Activated CD4-positive, alpha-beta T cell treated with anti-CD3 and anti-CD28 coated beads, Interleukin-2, Interleukin-6, amounts not matched to agents 100 ng/mL and 50 ng/mL, durations not matched to agents 16 hours and 8 hours (primary cell): ENCODE measurements at regions not wholly inside any gene's neighbourhood (a gene's known extent, or its start where the extent isn't known, plus 50 kb on each side); places are given as distances from the start of the nearest gene placed in this dataset.

Source experiments
- DNase-seq: peaks from one replicate; pipeline ENCODE4 v3.0.0-alpha.2; 2020

- DNase-seq = no peak
Measured at GRCh38 chr12:126487431-126487980, 1422.3 kb downstream of the AACS start.

DNA sequence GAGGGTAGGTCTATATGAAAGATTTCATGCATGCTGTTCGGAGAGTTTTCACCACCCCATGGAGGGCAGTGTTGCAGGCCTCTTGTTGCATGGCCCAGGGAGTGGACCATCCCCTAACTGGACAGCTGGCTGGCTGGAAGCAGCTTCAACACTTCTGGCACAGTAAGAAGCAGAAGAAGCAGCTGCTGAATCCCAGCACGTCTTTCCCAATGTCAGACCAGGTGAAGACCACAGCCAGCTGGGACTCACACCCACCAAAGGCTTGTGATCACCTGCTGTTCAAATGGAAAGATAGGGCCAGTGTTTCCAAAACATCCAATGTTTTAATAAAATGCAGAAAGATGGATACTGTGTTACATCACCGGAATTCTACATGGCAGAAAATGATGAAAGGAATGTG, 1423.6 kb downstream of the AACS start:
- no peak for DNase-seq

- DNase-seq = no peak
Measured at GRCh38 chr12:126492181-126492580, 1426.9 kb downstream of the AACS start.

DNA sequence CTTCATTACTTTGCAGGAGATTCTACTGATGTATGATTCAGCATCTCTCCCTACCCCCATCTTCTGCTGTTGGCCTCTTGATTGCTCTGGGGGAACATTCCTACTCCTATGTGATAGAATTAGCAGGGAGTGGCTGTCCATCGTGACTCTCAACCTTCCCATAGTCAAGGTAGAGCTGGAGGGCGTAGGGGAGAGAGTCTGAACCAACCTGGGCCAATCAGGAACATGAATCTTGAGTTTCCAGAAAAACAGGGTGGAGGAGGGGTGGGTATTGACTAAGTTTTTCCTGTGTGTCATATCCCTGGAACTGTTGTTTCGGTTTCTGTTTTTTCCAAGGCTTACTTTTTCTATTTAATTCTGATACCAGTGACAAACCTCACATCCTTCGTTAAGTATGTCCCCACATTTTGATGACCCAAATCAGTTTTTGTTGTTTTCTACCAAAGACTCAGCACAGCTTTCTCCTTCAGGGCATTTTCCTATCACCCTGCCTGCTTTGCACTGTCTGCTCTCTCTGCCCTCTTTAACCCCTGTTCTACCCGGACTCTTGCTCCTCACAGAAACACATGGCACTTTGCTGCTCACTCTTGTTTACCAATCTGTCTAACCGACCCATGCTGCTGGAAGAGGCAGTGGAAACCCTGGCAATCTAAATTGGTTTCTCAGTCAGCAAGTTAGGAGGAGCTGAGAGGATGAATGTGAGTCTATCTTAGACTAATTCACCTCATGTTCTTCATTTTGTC, 1428.3 kb downstream of the AACS start:
- DNase-seq = no peak

- DNase-seq = no peak
Measured at GRCh38 chr12:126496201-126496600, 1431.0 kb downstream of the AACS start.

- peak; percentile 26 for DNase-seq
Measured at GRCh38 chr12:126506426-126507182, 1441.4 kb downstream of the AACS start.

DNA sequence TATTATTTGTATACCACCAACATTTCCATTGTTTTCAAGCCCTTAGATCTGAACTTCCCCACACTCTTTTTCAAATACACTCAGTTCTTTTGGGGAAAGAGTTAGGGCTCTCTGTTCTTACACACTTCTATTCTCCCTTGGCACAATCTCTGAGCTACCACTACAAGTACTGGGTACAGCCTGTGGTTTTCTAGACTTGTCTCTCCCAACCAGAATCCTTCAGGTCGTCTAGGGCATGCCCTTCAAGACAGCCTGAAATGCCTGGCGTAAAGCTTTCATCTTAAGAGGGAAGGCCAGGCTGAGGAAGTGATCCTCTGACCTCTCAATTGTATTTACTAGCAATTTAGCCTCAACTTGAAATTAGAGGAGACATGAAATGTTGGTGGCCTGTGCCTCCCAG, 1442.0 kb downstream of the AACS start:
- DNase-seq = no peak

DNA sequence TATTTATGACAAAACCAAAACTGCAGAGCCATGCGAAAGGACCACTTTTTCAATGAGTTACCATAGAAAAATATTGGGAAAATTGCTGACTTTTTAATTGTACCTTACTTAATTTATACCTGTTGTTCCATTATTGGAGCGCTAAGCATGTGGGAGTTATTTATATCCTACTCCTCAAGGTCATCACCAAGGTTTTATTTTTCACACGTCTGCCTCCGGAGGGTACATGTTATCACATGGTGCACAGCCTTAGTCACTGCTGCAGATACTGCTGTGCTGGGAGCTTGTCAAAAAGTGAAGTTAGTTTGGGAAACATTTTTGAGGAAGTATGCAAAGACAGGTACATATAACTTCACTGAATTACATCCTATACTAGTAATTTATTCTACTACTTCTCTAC, 1444.3 kb downstream of the AACS start:
- no peak for DNase-seq

DNA sequence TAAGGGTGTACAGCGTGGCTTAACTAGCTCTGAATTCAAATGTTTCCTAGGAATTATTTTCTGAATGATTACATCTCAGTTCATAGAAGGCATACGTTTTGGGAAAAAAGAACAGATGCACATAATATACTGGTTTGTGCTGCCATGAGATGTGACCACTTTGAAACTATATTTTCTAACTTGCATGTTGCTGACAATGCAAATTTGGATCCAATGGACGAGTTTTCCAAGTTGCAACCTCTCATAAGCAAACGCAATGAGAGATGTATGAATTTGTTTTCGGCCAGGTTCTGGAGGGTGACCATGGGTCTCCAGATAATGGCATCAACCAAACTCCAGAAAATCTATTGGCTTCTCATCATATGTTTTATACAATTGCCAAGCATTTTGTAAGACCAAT, 1445.4 kb downstream of the AACS start:
- no peak for DNase-seq

DNA sequence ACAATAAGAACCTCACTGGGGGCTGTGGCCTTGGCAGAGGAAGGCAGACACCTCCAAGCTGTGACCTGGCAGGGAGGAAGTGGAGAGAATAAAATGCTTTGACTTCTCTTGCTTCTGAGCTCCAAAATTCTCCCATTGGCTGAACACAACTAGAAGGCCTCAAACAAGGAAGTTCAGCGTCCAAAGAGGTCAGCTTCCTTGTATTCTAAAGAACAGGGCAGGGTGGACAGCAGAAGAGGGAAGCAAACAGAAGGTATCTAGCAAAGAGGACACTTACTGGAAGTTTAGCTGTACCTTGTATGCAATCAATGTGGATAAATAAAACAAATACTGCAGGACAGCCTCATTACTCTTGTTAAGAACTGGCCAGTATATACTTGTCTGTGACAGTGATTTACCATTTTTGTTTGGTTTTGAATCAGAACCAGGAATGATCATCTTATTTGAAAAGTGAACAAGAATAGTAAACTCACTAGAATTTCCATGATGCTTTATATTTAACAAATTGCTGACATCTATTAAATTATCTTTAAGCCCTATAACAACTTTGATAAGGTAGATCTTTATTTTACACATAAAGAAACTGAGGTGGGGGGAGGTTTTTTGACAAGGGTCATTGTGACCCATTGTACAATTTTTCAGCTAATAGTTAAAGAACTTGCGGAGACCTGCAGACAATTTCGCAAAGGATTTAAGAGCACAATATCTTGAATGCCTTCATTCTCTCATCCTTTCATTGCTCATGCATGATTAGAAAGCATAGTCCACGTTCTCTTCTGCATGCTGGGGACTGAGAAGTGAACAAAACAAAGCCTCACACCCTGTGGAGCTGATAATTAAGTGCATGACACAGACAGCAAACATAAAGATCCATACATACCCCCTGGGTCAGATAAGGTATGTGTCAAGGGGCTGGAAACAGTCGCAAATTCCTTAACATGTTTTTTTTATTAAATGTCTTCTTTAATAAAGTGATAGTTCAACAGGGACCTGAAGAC, 1448.0 kb downstream of the AACS start:
- no peak for DNase-seq

DNA sequence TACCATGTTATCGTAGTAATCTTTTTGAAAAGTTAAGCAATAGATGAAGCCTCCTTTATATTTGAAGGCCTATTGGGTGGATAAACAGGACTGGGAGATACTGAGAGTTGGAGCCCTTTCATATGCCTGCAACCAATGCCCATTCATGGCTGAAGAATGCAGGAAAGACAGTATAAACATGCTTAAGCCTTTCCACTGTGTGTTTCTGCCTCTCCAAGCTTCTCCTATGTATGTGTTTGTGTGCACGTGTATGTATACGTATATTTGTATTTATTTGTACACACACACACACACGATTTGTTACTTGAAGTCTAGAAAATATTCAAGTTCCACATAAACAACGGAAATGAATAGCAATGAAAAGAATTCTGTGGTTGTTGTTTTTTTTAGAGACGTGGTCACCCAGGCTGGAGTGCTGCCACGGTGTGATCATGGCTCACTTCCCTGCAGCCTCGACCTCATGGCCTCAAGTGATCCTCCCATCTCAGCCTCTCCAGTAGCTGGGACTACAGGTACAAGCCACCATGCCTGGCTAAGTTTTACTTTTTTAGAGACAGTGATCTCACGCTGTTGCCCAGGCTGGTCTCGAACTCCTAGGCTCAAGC, 1453.5 kb downstream of the AACS start:
- no peak for DNase-seq

DNA sequence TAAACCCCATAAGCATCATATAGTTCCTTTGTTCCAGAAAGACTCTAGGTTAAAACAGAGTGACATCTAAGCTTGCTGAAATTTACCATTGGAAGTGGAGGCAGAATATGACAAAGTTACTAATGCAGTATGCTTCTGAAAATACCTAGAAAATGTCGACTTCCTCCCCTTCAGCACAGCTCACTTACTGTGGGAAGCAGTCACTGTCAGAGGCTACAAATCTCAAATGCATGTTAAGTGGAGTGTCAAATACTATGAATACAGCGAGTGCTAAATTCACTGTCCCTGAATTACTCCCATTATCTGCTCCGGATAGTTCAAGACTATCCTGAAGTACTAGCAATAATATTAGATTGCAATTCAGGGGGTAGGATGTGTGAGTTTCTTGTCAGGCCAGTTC, 1454.6 kb downstream of the AACS start:
- DNase-seq = no peak

- no peak for DNase-seq
Measured at GRCh38 chr12:126523891-126524290, 1458.7 kb downstream of the AACS start.

- no peak for DNase-seq
Measured at GRCh38 chr12:126534495-126534894, 1469.3 kb downstream of the AACS start.

- no peak for DNase-seq
Measured at GRCh38 chr12:126534942-126535341, 1469.7 kb downstream of the AACS start.

- no peak for DNase-seq
Measured at GRCh38 chr12:126535971-126536370, 1470.7 kb downstream of the AACS start.

GRCh38 chr12:126537961-126538530, 1472.8 kb downstream of the AACS start:
- DNase-seq = no peak

DNA sequence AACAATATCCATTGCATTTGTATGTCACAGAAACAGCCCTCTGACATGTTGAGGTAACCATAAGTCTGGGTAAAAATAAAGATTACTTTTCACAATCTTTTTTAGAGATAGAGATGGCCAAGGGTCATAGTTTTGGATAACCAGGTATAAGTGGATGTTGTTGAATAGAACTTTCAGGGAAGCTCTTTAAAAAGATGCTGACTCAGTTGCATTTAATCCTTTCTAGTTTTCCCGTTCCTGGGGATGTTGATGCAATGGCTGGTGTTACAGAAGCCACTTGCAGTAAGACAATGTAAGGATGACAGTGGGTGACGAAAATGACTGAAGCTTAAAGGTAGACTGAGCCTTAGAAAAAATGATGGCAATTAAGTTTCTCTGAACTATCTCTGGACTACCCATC, 1473.7 kb downstream of the AACS start:
- DNase-seq = no peak

- no peak for DNase-seq
Measured at GRCh38 chr12:126545411-126545810, 1480.2 kb downstream of the AACS start.

- no peak for DNase-seq
Measured at GRCh38 chr12:126547905-126548304, 1482.7 kb downstream of the AACS start.

- DNase-seq = no peak
Measured at GRCh38 chr12:126551869-126552268, 1486.6 kb downstream of the AACS start.

- no peak for DNase-seq
Measured at GRCh38 chr12:126554625-126555024, 1489.4 kb downstream of the AACS start.
